WTC11 (cell line): ENCODE measurements at regions not wholly inside any gene's neighbourhood (a gene's known extent, or its start where the extent isn't known, plus 50 kb on each side); places are given as distances from the start of the nearest gene placed in this dataset.
"Not testable (repeated sequence)": the region's sequence is repeated elsewhere in the genome, so short reads cannot be mapped to it uniquely, and the experiment has no call there.

Experiments used
- ATAC-seq: fragments of 200-7000 bp; cut with Tn5 transposase; 2 replicates; pipeline ENCODE4 v1.10.0; 2021; ENCODE audit warnings: mild to moderate bottlenecking, moderate library complexity
- CTCF ChIA-PET: fragments of 300-600 bp; sonication (Branson Sonifier 250); formaldehyde crosslinking; loops from one replicate; lab custom pipeline; 2021; ENCODE audit warnings: antibody characterized with exemption; lab: Charles Lee
- POLR2A ChIA-PET: fragments of 350-600 bp; sonication (Branson Sonifier 250); formaldehyde crosslinking; loops from one replicate; lab custom pipeline; 2021; ENCODE audit warnings: antibody characterized with exemption; lab: Charles Lee
- DNase-seq: peaks from one replicate; pipeline ENCODE4 v3.0.0; 2021; ENCODE audit warnings: low spot score
- H3K27ac Mint-ChIP-seq: 2 replicates; pipeline ENCODE4 v1.8.0; 2021; ENCODE audit warnings: mixed read lengths
- H3K27me3 Mint-ChIP-seq: 2 replicates; pipeline ENCODE4 v1.8.0; 2021; ENCODE audit warnings: low read depth, mild to moderate bottlenecking, moderate library complexity, mixed read lengths
- H3K36me3 Mint-ChIP-seq: 2 replicates; pipeline ENCODE4 v1.8.0; 2021; ENCODE audit warnings: mixed read lengths
- H3K4me1 Mint-ChIP-seq: 2 replicates; pipeline ENCODE4 v1.8.0; 2022; ENCODE audit warnings: mixed read lengths
- H3K4me3 Mint-ChIP-seq: 2 replicates; pipeline ENCODE4 v1.8.0; 2021; ENCODE audit warnings: mild to moderate bottlenecking, moderate library complexity, mixed read lengths
- H3K9me3 Mint-ChIP-seq: 2 replicates; pipeline ENCODE4 v1.8.0; 2021; ENCODE audit warnings: mixed read lengths
- CREB1 ChIP-seq: sonication (generic); formaldehyde crosslinking; IDR thresholded peaks from 2 replicates; pipeline ENCODE4 v1.8.0; 2023; ENCODE audit warnings: mild to moderate bottlenecking, missing genetic modification reagents
- ELF4 ChIP-seq: sonication (generic); formaldehyde crosslinking; IDR thresholded peaks from 2 replicates; pipeline ENCODE4 v1.8.1; 2022; ENCODE audit warnings: low read depth, mild to moderate bottlenecking, moderate library complexity, missing genetic modification reagents
- FOXK1 ChIP-seq: sonication (generic); formaldehyde crosslinking; IDR thresholded peaks from 2 replicates; pipeline ENCODE4 v1.8.0; 2022; ENCODE audit warnings: mild to moderate bottlenecking, moderate library complexity, missing genetic modification reagents
- HMGA2 ChIP-seq: fragments of 250-450 bp; sonication (Bioruptor Pico); IDR thresholded peaks from 2 replicates; pipeline ENCODE4 v1.4.0; 2021; ENCODE audit warnings: mild to moderate bottlenecking, moderate library complexity
- NFATC4 ChIP-seq: fragments of 250-450 bp; sonication (Bioruptor Pico); IDR thresholded peaks from 2 replicates; pipeline ENCODE4 v1.9.0; 2021; ENCODE audit warnings: mild to moderate bottlenecking
- NR1H2 ChIP-seq: sonication (generic); formaldehyde crosslinking; IDR thresholded peaks from 2 replicates; pipeline ENCODE4 v1.9.0; 2021; ENCODE audit warnings: mild to moderate bottlenecking, moderate library complexity, missing genetic modification reagents
- NR2C2 ChIP-seq: sonication (generic); formaldehyde crosslinking; IDR thresholded peaks from 2 replicates; pipeline ENCODE4 v1.8.0; 2022; ENCODE audit warnings: mild to moderate bottlenecking, missing genetic modification reagents
- TCF7 ChIP-seq: sonication (generic); formaldehyde crosslinking; IDR thresholded peaks from 2 replicates; pipeline ENCODE4 v1.8.0; 2022; ENCODE audit warnings: mild to moderate bottlenecking, low read depth, missing genetic modification reagents, moderate library complexity
- ZNF138 ChIP-seq: sonication (generic); formaldehyde crosslinking; conservative IDR thresholded peaks from 2 replicates; pipeline ENCODE4 v1.8.1; 2022; ENCODE audit warnings: mild to moderate bottlenecking, moderate library complexity, missing genetic modification reagents
- ZNF263 ChIP-seq: sonication (generic); formaldehyde crosslinking; IDR thresholded peaks from 2 replicates; pipeline ENCODE4 v1.8.1; 2022; ENCODE audit warnings: low read depth, mild to moderate bottlenecking, moderate library complexity, missing genetic modification reagents
- ZNF317 ChIP-seq: sonication (generic); formaldehyde crosslinking; IDR thresholded peaks from 2 replicates; pipeline ENCODE4 v1.8.1; 2023; ENCODE audit warnings: low read depth, mild to moderate bottlenecking, moderate library complexity, missing genetic modification reagents, borderline replicate concordance
- ZNF671 ChIP-seq: fragments of 250-450 bp; sonication (Bioruptor Pico); IDR thresholded peaks from 2 replicates; pipeline ENCODE4 v1.8.0; 2021; ENCODE audit warnings: mild to moderate bottlenecking
- TF ChIP-seq, protein P1 (sequence below): sonication (generic); formaldehyde crosslinking; IDR thresholded peaks from 2 replicates; pipeline ENCODE4 v1.8.0; 2023; ENCODE audit warnings: mild to moderate bottlenecking, missing genetic modification reagents
- TF ChIP-seq, protein P2 (sequence below): fragments of 250-450 bp; sonication (Bioruptor Pico); IDR thresholded peaks from 2 replicates; pipeline ENCODE4 v1.9.0; 2021; ENCODE audit warnings: mild to moderate bottlenecking
- TF ChIP-seq, protein P3 (sequence below): fragments of 250-450 bp; sonication (Bioruptor Pico); conservative IDR thresholded peaks from 2 replicates; pipeline ENCODE4 v1.9.0; 2021; ENCODE audit warnings: mild to moderate bottlenecking
- TF ChIP-seq, protein P4 (sequence below): fragments of 200-600 bp; IDR thresholded peaks from 2 replicates; pipeline ENCODE4 v1.8.0; 2022; ENCODE audit warnings: antibody characterized with exemption
- TF ChIP-seq, protein P5 (sequence below): sonication (generic); formaldehyde crosslinking; IDR thresholded peaks from 2 replicates; pipeline ENCODE4 v1.8.1; 2022; ENCODE audit warnings: missing genetic modification reagents, borderline replicate concordance
- TF ChIP-seq, protein P6 (sequence below): fragments of 250-450 bp; sonication (Bioruptor Pico); IDR thresholded peaks from 2 replicates; pipeline ENCODE4 v1.9.0; 2021; ENCODE audit warnings: mild to moderate bottlenecking
- TF ChIP-seq, protein P7 (sequence below): sonication (generic); formaldehyde crosslinking; IDR thresholded peaks from 2 replicates; pipeline ENCODE4 v1.8.1; 2023; ENCODE audit warnings: mild to moderate bottlenecking, moderate library complexity, missing genetic modification reagents

DNA sequence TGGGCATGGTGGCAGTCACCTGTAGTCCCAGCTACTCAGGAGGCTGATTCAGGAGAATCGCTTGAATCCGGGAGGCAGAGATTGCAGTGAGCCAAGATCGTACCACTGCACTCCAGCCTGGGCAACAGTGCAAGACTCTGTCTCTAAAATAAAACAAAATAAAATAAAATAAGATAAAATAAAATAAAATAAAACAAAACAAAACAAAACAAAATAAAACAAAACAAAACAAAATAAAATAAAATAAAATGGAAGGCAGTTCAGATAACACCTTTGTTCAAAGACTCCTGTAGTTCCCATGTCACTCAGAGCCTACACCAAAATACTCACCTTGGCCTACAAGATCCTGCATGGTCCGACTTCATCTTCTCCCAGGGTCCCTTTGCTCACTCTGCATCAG lies 61.3 kb downstream of the SYF2 start:
- H3K4me3 Mint-ChIP-seq, H3K27me3 Mint-ChIP-seq, H3K27ac Mint-ChIP-seq, DNase-seq, ATAC-seq, H3K9me3 Mint-ChIP-seq, H3K36me3 Mint-ChIP-seq, POLR2A ChIA-PET: not testable (repeated sequence)
- CTCF ChIA-PET: interaction anchor here (0.7 kb wide), 1 partner anchor 8 kb away, joined by 3 read pairs; no protein-coding TSS in a partner anchor
- peaks cover 19% of the 10 kb centered on the region for H3K4me1 Mint-ChIP-seq
- peak; percentile 93 for TF ChIP-seq HMGA2 (CRISPR knock-in tag)

DNA sequence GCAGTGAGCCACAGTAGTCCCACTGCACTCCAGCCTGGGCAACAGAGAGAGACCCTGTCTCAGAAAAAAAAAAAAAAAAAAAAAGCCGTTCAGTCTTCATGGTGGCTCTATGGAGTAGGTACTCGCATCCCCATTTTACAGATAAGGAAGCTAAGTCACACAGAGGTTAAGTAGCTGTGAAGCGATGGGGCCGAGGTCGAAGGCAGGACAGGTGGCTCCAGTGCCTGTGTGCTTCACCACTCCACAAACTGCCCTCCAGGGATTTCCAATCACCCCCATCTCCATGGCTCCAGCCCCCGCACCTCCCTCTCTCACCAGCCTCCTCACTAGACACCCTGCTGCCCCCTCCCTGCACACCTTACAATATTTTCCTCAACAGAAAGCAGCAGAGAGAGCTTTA lies 61.9 kb downstream of the SYF2 start:
- Mint-ChIP-seq H3K27me3 (peaks cover 2% of the 10 kb centered on the region; the same call in 1 of the 2 replicates), H3K27ac (no peak overlapping the region), H3K4me3 (no peak overlapping the region), H3K9me3 (no peaks in the 10 kb centered on the region), H3K4me1 (peaks cover 19% of the 10 kb centered on the region), H3K36me3 (no peaks in the 10 kb centered on the region)
- DNase-seq: no peak
- no peak for ATAC-seq
- ChIA-PET POLR2A (no interaction called here), CTCF (interaction anchor here (0.7 kb wide), 1 partner anchor 9 kb away, joined by 3 read pairs; no protein-coding TSS in a partner anchor)
- TF ChIP-seq, protein P1, sequence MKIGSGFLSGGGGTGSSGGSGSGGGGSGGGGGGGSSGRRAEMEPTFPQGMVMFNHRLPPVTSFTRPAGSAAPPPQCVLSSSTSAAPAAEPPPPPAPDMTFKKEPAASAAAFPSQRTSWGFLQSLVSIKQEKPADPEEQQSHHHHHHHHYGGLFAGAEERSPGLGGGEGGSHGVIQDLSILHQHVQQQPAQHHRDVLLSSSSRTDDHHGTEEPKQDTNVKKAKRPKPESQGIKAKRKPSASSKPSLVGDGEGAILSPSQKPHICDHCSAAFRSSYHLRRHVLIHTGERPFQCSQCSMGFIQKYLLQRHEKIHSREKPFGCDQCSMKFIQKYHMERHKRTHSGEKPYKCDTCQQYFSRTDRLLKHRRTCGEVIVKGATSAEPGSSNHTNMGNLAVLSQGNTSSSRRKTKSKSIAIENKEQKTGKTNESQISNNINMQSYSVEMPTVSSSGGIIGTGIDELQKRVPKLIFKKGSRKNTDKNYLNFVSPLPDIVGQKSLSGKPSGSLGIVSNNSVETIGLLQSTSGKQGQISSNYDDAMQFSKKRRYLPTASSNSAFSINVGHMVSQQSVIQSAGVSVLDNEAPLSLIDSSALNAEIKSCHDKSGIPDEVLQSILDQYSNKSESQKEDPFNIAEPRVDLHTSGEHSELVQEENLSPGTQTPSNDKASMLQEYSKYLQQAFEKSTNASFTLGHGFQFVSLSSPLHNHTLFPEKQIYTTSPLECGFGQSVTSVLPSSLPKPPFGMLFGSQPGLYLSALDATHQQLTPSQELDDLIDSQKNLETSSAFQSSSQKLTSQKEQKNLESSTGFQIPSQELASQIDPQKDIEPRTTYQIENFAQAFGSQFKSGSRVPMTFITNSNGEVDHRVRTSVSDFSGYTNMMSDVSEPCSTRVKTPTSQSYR (CRISPR knock-in tag): no peak
- TF ChIP-seq, protein P2, sequence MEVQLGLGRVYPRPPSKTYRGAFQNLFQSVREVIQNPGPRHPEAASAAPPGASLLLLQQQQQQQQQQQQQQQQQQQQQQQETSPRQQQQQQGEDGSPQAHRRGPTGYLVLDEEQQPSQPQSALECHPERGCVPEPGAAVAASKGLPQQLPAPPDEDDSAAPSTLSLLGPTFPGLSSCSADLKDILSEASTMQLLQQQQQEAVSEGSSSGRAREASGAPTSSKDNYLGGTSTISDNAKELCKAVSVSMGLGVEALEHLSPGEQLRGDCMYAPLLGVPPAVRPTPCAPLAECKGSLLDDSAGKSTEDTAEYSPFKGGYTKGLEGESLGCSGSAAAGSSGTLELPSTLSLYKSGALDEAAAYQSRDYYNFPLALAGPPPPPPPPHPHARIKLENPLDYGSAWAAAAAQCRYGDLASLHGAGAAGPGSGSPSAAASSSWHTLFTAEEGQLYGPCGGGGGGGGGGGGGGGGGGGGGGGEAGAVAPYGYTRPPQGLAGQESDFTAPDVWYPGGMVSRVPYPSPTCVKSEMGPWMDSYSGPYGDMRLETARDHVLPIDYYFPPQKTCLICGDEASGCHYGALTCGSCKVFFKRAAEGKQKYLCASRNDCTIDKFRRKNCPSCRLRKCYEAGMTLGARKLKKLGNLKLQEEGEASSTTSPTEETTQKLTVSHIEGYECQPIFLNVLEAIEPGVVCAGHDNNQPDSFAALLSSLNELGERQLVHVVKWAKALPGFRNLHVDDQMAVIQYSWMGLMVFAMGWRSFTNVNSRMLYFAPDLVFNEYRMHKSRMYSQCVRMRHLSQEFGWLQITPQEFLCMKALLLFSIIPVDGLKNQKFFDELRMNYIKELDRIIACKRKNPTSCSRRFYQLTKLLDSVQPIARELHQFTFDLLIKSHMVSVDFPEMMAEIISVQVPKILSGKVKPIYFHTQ (CRISPR knock-in tag): no peak

DNA sequence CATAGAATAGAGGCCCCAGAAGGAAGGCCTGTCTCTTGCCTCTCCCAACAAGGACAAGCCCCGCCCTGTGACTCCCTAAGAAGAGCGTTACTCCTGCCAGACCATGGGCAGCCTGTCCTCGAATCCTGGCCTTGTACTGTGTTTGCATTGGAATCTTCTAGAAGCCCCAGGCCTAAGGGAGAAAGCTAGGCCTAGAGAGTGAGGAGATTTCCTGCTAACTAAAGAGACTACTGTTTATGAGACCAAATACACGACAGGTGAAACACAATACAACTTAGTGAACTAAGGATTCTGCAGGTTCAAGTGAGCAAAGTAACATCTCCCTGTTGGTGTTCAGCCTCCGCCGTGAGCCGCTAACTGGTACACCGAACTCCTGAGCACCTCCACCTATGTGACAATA lies 62.7 kb downstream of the SYF2 start:
- no peaks in the 10 kb centered on the region for H3K9me3 Mint-ChIP-seq
- H3K27me3 Mint-ChIP-seq: peaks cover 2% of the 10 kb centered on the region; the same call in 1 of the 2 replicates
- no peak overlapping the region for H3K4me3 Mint-ChIP-seq
- no peak for DNase-seq
- H3K36me3 Mint-ChIP-seq: no peaks in the 10 kb centered on the region
- CTCF ChIA-PET: interaction anchor here (0.6 kb wide), 2 partner anchors 54 to 285 kb away, joined by 3 read pairs; no protein-coding TSS in a partner anchor
- POLR2A ChIA-PET: no interaction called here
- peaks cover 19% of the 10 kb centered on the region for H3K4me1 Mint-ChIP-seq
- ATAC-seq: no peak
- no peak overlapping the region for H3K27ac Mint-ChIP-seq
- TF ChIP-seq ZNF138 (CRISPR knock-in tag): no peak
- TF ChIP-seq ELF4 (CRISPR knock-in tag): no peak
- no peak for TF ChIP-seq NFATC4 (CRISPR knock-in tag)
- TF ChIP-seq, protein P3, sequence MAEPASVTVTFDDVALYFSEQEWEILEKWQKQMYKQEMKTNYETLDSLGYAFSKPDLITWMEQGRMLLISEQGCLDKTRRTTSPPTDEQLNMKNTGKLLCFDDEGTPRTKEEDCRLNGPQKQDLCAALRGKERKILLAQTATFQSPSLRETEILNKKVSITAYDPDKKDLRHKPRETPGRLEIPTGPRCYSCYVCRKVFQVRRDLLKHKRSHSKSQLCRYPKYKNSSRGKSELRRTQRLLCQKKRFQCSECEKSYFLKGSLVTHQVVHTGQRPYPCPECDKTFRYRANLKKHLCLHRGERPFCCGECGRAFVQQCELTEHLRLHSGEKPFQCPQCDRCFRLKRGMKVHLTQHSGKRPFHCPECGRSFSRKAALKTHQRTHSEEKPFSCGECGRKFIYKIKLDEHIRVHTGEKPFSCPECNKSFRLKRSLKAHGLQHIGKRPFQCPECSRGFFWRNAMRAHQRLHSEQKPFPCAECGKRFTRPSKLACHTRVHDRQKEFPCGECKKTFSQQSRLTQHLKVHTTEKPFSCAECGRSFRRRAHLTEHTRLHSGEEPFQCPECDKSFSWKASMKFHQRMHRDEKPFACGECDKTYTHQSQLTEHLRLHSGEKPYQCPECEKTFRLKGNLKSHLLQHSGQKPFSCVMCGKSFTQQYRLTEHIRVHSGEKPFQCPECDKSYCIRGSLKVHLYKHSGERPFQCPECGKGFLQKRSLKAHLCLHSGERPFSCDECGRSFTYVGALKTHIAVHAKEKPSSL (CRISPR knock-in tag): no peak
- TF ChIP-seq, protein P4, sequence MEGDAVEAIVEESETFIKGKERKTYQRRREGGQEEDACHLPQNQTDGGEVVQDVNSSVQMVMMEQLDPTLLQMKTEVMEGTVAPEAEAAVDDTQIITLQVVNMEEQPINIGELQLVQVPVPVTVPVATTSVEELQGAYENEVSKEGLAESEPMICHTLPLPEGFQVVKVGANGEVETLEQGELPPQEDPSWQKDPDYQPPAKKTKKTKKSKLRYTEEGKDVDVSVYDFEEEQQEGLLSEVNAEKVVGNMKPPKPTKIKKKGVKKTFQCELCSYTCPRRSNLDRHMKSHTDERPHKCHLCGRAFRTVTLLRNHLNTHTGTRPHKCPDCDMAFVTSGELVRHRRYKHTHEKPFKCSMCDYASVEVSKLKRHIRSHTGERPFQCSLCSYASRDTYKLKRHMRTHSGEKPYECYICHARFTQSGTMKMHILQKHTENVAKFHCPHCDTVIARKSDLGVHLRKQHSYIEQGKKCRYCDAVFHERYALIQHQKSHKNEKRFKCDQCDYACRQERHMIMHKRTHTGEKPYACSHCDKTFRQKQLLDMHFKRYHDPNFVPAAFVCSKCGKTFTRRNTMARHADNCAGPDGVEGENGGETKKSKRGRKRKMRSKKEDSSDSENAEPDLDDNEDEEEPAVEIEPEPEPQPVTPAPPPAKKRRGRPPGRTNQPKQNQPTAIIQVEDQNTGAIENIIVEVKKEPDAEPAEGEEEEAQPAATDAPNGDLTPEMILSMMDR: no peak
- TF ChIP-seq CREB1 (CRISPR knock-in tag): no peak
- TF ChIP-seq, protein P5, sequence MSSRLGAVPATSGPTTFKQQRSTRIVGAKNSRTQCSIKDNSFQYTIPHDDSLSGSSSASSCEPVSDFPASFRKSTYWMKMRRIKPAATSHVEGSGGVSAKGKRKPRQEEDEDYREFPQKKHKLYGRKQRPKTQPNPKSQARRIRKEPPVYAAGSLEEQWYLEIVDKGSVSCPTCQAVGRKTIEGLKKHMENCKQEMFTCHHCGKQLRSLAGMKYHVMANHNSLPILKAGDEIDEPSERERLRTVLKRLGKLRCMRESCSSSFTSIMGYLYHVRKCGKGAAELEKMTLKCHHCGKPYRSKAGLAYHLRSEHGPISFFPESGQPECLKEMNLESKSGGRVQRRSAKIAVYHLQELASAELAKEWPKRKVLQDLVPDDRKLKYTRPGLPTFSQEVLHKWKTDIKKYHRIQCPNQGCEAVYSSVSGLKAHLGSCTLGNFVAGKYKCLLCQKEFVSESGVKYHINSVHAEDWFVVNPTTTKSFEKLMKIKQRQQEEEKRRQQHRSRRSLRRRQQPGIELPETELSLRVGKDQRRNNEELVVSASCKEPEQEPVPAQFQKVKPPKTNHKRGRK: no peak
- TF ChIP-seq, protein P6, sequence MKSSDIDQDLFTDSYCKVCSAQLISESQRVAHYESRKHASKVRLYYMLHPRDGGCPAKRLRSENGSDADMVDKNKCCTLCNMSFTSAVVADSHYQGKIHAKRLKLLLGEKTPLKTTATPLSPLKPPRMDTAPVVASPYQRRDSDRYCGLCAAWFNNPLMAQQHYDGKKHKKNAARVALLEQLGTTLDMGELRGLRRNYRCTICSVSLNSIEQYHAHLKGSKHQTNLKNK (CRISPR knock-in tag): no peak
- no peak for TF ChIP-seq NR1H2
- TF ChIP-seq TCF7 (CRISPR knock-in tag): no peak
- TF ChIP-seq ZNF671 (CRISPR knock-in tag): no peak
- TF ChIP-seq, protein P7, sequence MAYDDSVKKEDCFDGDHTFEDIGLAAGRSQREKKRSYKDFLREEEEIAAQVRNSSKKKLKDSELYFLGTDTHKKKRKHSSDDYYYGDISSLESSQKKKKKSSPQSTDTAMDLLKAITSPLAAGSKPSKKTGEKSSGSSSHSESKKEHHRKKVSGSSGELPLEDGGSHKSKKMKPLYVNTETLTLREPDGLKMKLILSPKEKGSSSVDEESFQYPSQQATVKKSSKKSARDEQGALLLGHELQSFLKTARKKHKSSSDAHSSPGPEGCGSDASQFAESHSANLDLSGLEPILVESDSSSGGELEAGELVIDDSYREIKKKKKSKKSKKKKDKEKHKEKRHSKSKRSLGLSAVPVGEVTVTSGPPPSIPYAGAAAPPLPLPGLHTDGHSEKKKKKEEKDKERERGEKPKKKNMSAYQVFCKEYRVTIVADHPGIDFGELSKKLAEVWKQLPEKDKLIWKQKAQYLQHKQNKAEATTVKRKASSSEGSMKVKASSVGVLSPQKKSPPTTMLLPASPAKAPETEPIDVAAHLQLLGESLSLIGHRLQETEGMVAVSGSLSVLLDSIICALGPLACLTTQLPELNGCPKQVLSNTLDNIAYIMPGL (CRISPR knock-in tag): no peak
- no peak for TF ChIP-seq FOXK1 (CRISPR knock-in tag)
- no peak for TF ChIP-seq NR2C2
- TF ChIP-seq ZNF317 (CRISPR knock-in tag): no peak
- TF ChIP-seq ZNF263 (CRISPR knock-in tag): no peak
